Activated CD8-positive, alpha-beta memory T cell treated with anti-CD3 and anti-CD28 coated beads for 36 hours (primary cell): ENCODE measurements at regions not wholly inside any gene's neighbourhood (a gene's known extent, or its start where the extent isn't known, plus 50 kb on each side); places are given as distances from the start of the nearest gene placed in this dataset.
"Not testable (repeated sequence)": the region's sequence is repeated elsewhere in the genome, so short reads cannot be mapped to it uniquely, and the experiment has no call there.

Source experiments
- CTCF ChIA-PET: fragments of 350-600 bp; sonication (Branson Sonifier 250); formaldehyde crosslinking; loops from one replicate; lab custom pipeline; 2021; ENCODE audit warnings: antibody characterized with exemption; lab: Charles Lee
- POLR2A ChIA-PET: fragments of 350-600 bp; sonication (Branson Sonifier 250); formaldehyde crosslinking; loops from one replicate; lab custom pipeline; 2021; ENCODE audit warnings: antibody characterized with exemption; lab: Charles Lee

GRCh38 chr6:163710532-163711470 is 296.3 kb downstream of the QKI start:
- ChIA-PET CTCF (no interaction called here), POLR2A (no interaction called here)

- ChIA-PET POLR2A (no interaction called here), CTCF (no interaction called here)
Measured at GRCh38 chr6:163709693-163710092, 295.2 kb downstream of the QKI start.

- POLR2A ChIA-PET, result no interaction called here
- CTCF ChIA-PET, result no interaction called here
Measured at GRCh38 chr6:163709255-163709654, 294.7 kb downstream of the QKI start.

- ChIA-PET POLR2A (no interaction called here), CTCF (no interaction called here)
Measured at GRCh38 chr6:163708466-163708865, 293.9 kb downstream of the QKI start.

- CTCF ChIA-PET, result no interaction called here
Measured at GRCh38 chr6:163707387-163708355, 293.2 kb downstream of the QKI start.

GRCh38 chr6:163706500-163707087 is 292.1 kb downstream of the QKI start:
- CTCF ChIA-PET, result no interaction called here
- POLR2A ChIA-PET, result no interaction called here

More at GRCh38 chr6:163707387-163708355, 293.2 kb downstream of the QKI start:
- POLR2A ChIA-PET, result no interaction called here

GRCh38 chr6:163705923-163706322 is 291.4 kb downstream of the QKI start:
- POLR2A ChIA-PET, result no interaction called here
- CTCF ChIA-PET, result no interaction called here

- POLR2A ChIA-PET, result no interaction called here
- CTCF ChIA-PET, result no interaction called here
Measured at GRCh38 chr6:163702736-163703135, 288.2 kb downstream of the QKI start.

GRCh38 chr6:163701762-163702161 is 287.2 kb downstream of the QKI start:
- ChIA-PET CTCF (no interaction called here), POLR2A (no interaction called here)

GRCh38 chr6:163698086-163698485 is 283.6 kb downstream of the QKI start:
- ChIA-PET POLR2A (no interaction called here), CTCF (no interaction called here)

- CTCF ChIA-PET, POLR2A ChIA-PET: not testable (repeated sequence)
Measured at GRCh38 chr6:163696311-163696710, 281.8 kb downstream of the QKI start.

- POLR2A ChIA-PET, result no interaction called here
- CTCF ChIA-PET, result no interaction called here
Measured at GRCh38 chr6:163695414-163695864, 280.9 kb downstream of the QKI start.

- POLR2A ChIA-PET, result no interaction called here
Measured at GRCh38 chr6:163694988-163695398, 280.5 kb downstream of the QKI start.

GRCh38 chr6:163694072-163694471 is 279.6 kb downstream of the QKI start:
- POLR2A ChIA-PET, result no interaction called here
- CTCF ChIA-PET, result no interaction called here

More at GRCh38 chr6:163694988-163695398, 280.5 kb downstream of the QKI start:
- CTCF ChIA-PET, result no interaction called here

GRCh38 chr6:163691049-163691448 is 276.5 kb downstream of the QKI start:
- CTCF ChIA-PET, result no interaction called here

GRCh38 chr6:163688739-163689362 is 274.3 kb downstream of the QKI start:
- ChIA-PET CTCF (no interaction called here), POLR2A (no interaction called here)

More at GRCh38 chr6:163691049-163691448, 276.5 kb downstream of the QKI start:
- POLR2A ChIA-PET, result no interaction called here

GRCh38 chr6:163687075-163687474 is 272.6 kb downstream of the QKI start:
- CTCF ChIA-PET, result no interaction called here
- POLR2A ChIA-PET, result no interaction called here

GRCh38 chr6:163686301-163686700 is 271.8 kb downstream of the QKI start:
- ChIA-PET CTCF (no interaction called here), POLR2A (no interaction called here)

GRCh38 chr6:163683105-163683622 is 268.6 kb downstream of the QKI start:
- ChIA-PET CTCF (no interaction called here), POLR2A (no interaction called here)
